ENCODE measurements at regions not wholly inside any gene's neighbourhood (a gene's known extent, or its start where the extent isn't known, plus 50 kb on each side); places are given as distances from the start of the nearest gene placed in this dataset.

DNA sequence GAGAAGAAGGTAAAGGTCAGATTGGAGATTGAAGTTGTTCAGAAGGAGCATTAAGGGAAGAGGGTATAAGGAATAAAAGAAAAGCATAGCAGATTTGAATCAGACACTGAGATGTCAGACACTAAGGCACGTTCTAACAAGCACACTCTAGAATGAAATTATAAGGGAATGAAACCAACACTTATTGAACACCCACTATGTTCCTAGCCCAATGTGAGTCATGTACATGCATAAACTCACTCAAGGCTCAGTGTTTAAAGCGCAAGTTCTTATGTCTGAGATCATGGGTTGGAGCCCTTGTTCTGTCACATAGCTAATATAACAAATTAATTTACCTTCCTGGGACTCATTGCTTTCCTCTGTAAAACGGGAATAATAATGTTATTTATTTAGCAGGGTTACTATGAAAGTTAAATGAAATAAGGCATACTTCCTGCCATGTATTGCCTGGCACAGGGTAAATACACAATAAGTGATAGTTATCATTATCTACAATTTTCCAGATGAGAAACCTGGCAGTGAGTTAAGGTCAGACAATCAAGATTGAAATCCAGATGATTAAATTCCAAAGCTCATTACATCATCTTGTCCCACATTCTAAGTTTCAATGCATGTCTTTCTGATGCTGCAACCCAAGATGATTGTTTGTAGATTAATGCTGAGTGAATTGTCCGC, 68.3 kb upstream of the DACH1 start:
- no peaks in the 10 kb centered on the region for H3K27me3 ChIP-seq
- no peak for DNase-seq (ENCODE audit: low spot score in 2 of 2)
- no peak overlapping the region for H3K27ac ChIP-seq
- no peaks in the 10 kb centered on the region for H3K36me3 ChIP-seq
- TF ChIP-seq CTCF (IDR thresholded peaks at IDR 0.05) (no peak), POLR2A (IDR thresholded peaks at IDR 0.05) (no peak), POLR2AphosphoS5 (IDR thresholded peaks at IDR 0.05) (no peak)
- H3K4me3 ChIP-seq = no peak overlapping the region
- no peaks in the 10 kb centered on the region for H3K4me1 ChIP-seq
- intact Hi-C loops (cut with DNase I; ENCODE audit: low total_unique reads) = no loop called here
- H3K9me3 ChIP-seq = no peaks in the 10 kb centered on the region

DNA sequence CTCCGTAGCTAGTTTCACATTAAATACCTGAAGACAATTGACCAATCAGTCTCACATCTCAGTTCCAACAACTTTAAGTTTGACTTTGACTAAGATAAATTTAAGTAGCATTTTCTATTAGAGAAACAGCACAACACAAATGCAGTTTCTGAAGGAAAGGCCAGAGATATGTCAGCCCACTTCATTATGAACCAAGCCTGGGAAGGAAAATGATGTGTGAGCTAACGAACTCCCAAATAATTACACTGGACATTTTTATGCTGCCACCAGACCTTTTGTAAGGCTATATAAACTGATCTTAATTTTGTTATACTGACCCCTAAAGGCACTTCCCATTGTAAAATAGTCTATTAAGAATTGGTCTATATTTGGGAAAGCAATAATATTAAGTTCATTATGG, 57.9 kb upstream of the DACH1 start:
- Histone ChIP-seq H3K4me1 (no peaks in the 10 kb centered on the region), H3K4me3 (no peak overlapping the region), H3K36me3 (no peaks in the 10 kb centered on the region), H3K27me3 (no peaks in the 10 kb centered on the region), H3K9me3 (no peaks in the 10 kb centered on the region), H3K27ac (no peak overlapping the region)
- no peak for TF ChIP-seq POLR2AphosphoS5 (IDR thresholded peaks at IDR 0.05)
- TF ChIP-seq POLR2A (IDR thresholded peaks at IDR 0.05) = no peak
- TF ChIP-seq CTCF (IDR thresholded peaks at IDR 0.05) = no peak
- no peak for DNase-seq (ENCODE audit: low spot score in 2 of 2)
- intact Hi-C loops (cut with DNase I; ENCODE audit: low total_unique reads) = no loop called here

GRCh38 chr13:71922194-71922593, 55.2 kb upstream of the DACH1 start:
- no peaks in the 10 kb centered on the region for H3K36me3 ChIP-seq
- H3K27ac ChIP-seq = no peak overlapping the region
- no peaks in the 10 kb centered on the region for H3K9me3 ChIP-seq
- H3K4me3 ChIP-seq = no peak overlapping the region
- intact Hi-C loops (cut with DNase I; ENCODE audit: low total_unique reads) = no loop called here
- H3K4me1 ChIP-seq = no peaks in the 10 kb centered on the region
- no peaks in the 10 kb centered on the region for H3K27me3 ChIP-seq
- TF ChIP-seq POLR2AphosphoS5 (IDR thresholded peaks at IDR 0.05) (no peak), CTCF (IDR thresholded peaks at IDR 0.05) (no peak), POLR2A (IDR thresholded peaks at IDR 0.05) (no peak)
- no peak for DNase-seq (ENCODE audit: low spot score in 2 of 2)
